ENCODE measurements at regions not wholly inside any gene's neighbourhood (a gene's known extent, or its start where the extent isn't known, plus 50 kb on each side); places are given as distances from the start of the nearest gene placed in this dataset.
A peak's percentile ranks its signal among the peaks of the same experiment; 100 is the strongest.
"Not testable (repeated sequence)": the region's sequence is repeated elsewhere in the genome, so short reads cannot be mapped to it uniquely, and the experiment has no call there.

DNA sequence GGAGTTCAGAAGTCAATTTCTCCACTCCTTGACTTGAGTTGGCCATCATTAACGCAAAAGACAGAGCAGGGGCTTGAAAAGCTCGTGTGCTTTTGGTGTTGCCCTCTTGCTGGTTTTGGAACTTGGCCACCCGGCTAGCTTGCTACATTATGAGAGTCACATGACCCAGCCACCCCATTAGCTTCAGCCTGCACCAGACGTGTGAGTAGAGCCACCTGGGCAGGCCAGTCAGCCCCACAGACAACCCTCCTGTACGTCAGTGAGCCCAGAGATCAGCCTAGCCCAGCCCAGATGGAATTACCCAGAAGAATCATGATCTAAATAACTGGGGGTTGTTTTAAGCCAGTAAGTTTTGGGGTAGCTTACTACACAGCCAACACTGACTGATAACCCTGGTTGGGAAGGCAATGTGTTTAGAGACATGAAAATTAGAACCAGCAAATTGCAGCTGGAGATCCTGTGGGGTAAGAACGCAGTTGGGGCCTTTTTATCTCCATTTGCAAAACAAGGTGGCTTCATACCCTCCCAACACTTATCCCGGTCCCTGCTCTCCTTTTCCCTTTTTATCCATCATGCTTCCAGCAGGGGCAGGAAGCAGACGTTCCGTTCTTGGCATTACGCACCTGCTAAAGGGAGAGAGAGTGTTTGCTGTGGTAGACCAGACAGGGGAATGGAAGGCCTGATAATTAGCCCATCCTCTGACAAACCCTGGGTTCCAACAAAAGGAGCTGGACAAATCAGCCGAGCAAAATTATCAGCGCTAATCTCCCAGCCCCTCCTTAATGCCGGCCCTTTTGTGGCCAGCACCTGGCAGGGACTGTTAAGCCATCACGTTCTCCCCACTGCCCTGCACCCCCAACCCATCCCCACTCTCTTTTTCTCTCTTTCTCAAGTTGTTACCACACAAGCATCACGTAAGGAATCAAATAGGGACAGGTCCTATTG, 548.7 kb upstream of the CADM1 start:
- DNase-seq (ENCODE audit: low spot score) = peak; percentile 44
- in situ Hi-C loops (cut with HindIII; ENCODE audit: low sequenced_read_pairs) = no loop called here

DNA sequence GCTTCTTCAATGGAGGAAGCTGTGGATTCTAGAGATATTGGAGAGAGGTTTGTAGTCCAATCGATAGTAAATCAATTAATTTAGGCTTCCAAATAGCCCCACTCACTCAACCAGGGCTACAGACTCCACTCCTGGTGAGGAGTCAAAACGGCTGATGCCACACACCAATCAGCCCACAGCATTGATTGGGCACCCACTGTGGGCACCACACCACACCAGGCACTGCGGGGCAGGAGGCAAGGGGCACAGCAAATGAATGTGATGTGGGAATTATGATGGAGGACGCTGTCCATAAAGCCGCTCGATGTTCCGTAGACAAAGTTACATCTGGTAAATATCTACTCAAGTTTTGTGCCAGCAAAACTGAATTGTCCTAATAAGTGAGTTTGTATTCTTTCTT, 547.3 kb upstream of the CADM1 start:
- no peak for DNase-seq (ENCODE audit: low spot score)
- in situ Hi-C loops (cut with HindIII; ENCODE audit: low sequenced_read_pairs) = no loop called here

DNA sequence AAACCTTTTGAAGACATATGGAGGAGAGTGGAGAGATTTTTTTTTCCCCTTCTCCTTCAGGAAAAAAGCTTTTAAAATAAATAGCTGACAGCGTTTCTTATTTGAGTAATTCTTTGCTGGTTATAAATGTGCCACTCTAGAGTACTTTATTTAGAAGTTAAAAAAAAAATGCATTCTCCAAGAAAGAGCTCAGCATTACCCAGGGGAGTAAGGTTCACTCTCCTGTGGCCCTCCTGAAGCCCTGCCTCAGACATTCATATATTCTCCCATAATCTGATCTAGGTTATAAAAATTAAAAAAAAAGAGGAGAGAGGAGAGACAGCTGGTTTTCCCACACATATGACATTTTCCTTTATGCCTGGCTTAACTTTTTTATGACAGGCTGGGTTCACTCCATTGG, 545.2 kb upstream of the CADM1 start:
- DNase-seq (ENCODE audit: low spot score) = no peak
- in situ Hi-C loops (cut with HindIII; ENCODE audit: low sequenced_read_pairs) = no loop called here

DNA sequence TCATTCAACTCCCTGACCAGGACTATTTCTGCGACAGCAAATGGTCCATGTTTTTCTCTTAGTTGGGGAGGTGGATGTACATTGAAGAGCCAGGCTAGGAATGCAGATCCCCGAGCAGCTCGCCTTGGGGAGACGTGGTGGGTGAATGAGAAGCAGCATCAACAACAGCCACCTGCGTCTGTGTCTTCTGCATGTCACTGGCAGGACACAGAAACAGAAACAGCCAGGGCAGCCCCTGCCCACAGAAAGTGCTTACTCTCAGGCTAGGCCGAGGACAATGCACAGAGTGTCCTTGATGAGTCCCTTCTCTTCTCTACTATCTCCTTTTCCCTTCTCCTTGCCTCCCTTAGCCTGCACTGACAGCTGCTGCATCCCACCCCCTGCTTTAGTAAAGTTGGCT, 541.9 kb upstream of the CADM1 start:
- in situ Hi-C loops (cut with HindIII; ENCODE audit: low sequenced_read_pairs) = no loop called here

DNA sequence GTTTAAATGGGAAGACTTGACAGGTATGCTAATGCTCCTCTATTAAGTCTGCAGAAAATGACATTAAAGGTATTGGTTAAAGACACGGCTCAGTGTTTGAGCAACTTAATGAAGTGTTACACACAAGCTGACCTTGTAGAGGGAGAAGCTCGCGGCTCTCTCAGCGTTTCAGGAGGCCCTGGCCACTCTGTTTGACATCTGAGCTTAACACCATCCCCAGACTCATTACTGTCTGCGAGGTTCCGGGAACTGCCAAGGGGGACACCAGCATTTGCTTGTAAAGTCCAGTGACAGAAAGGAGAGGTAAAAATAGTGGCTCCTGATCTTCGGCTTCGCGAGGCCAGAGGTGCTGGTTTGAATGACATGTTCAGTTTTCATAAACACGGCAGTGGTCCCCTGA, 540.7 kb upstream of the CADM1 start:
- in situ Hi-C loops (cut with HindIII; ENCODE audit: low sequenced_read_pairs) = no loop called here
- no peak for DNase-seq (ENCODE audit: low spot score)

More for the DNA sequence above, 541.9 kb upstream of the CADM1 start:
- DNase-seq (ENCODE audit: low spot score) = no peak

DNA sequence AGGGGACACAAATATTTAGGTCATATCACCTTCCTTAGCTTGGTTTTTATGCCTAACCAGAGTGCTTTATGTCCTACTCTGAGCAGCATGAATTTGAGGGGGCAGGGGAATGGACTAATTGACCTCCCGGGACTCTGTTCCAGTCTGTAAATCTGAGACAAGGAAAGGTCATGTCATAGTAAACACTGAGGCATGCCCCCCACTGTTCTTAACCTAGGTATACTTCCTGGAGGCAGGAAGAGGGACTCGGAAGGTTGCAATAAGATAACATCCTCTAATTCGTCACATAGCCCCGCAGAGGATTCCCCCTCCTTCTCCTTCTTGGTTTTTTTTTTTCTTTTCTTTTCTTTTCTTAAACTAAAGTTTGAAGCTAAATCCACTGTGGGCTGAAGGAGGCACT, 540.3 kb upstream of the CADM1 start:
- no peak for DNase-seq (ENCODE audit: low spot score)
- in situ Hi-C loops (cut with HindIII; ENCODE audit: low sequenced_read_pairs) = no loop called here

DNA sequence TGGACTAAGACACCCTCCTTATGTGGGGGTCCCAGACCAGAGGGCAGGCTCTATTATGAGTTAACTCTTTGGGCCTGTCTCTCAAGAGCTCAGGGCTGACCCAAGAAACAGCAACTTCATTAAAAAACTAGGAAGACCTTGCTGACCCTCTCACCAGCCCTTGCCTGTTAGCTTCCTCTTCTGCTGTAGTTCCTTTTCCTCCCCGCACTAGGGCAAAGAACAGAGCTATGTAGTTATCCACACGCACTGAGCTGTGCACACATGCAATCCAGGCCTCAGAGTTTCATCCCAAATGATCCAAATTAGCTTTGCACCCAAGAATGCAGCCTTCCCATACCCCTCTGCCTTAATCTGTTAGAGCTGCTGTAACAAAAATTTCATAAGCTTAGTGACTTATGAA, 539.6 kb upstream of the CADM1 start:
- DNase-seq (ENCODE audit: low spot score) = no peak
- in situ Hi-C loops (cut with HindIII; ENCODE audit: low sequenced_read_pairs) = no loop called here

DNA sequence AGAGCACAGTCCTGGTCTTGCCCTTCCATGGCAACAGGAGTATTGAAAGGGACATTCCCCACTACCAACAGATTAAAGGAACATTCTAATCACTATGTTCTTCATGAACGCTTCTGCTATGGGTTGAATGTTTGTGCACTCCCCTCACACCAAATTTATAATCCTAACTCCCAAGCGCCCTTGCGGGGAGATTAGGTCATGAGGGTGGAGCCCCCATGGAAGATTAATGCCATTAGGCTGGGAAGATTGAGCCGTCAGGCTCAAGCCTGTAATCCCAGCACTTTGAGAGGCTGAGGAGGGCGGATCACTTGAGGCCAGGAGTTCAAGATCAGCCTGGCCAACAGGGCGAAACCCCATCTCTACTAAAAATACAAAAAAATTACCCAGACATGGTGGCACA, 538.8 kb upstream of the CADM1 start:
- DNase-seq (ENCODE audit: low spot score); in situ Hi-C loops (cut with HindIII; ENCODE audit: low sequenced_read_pairs): not testable (repeated sequence)

DNA sequence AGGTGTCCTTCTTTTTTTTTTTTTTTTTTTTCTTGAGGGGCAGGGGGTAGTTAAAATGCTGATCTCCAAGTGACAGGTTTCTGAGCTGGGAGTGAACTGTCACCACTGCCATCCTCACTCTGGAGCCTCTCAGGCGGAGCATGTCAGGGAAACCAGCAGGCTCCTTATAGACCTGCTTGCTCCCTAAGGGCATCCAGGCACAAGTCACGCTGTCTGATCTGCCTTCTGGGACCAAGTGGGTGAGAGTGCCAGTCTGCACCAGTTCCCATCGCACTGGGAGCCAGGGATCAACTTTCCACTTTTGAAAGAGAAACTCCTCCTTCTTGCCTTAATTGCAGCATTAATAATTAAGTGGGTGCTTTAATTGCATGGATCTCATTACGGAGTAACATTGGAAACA, 537.9 kb upstream of the CADM1 start:
- no peak for DNase-seq (ENCODE audit: low spot score)
- in situ Hi-C loops (cut with HindIII; ENCODE audit: low sequenced_read_pairs) = no loop called here

DNA sequence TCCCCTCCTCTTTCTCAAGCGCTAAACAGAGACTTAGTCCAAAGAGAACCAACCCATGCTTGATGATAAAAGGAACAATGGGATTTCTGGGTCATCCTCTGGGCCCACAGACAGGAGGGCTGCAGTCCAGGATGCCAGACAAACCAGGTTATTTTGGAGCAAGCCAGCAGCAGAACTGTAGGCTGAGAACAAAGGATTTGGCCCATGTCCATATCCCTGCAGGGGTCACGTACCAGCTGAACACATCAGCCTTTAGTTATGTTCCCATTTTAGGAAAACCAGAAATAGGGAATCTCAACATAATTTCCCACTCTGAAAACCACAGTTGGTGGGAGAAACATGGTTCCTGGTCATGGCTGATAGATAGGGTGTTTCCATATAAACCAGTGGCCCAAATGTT, 533.6 kb upstream of the CADM1 start:
- DNase-seq (ENCODE audit: low spot score) = no peak
- in situ Hi-C loops (cut with HindIII; ENCODE audit: low sequenced_read_pairs) = no loop called here

DNA sequence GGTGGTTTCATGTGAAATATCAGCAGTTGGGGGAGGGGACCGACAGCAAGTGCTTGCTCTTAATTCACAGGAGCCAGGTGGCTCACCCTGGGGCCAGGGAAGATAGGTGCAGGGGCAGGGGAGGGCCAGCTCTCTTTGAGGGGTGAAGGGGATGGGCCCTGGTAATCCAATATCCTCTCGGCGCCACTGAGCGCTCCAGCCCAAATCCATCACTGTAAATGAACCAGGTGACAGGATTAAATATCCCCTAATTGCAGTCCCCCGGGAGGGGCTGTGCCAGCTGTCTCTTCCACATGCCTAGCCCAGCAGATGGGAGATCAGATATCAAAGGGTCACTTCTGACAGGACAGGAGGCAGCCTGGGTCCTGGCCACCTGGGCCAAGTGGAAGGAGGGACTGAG, 531.8 kb upstream of the CADM1 start:
- in situ Hi-C loops (cut with HindIII; ENCODE audit: low sequenced_read_pairs) = no loop called here
- DNase-seq (ENCODE audit: low spot score) = no peak

DNA sequence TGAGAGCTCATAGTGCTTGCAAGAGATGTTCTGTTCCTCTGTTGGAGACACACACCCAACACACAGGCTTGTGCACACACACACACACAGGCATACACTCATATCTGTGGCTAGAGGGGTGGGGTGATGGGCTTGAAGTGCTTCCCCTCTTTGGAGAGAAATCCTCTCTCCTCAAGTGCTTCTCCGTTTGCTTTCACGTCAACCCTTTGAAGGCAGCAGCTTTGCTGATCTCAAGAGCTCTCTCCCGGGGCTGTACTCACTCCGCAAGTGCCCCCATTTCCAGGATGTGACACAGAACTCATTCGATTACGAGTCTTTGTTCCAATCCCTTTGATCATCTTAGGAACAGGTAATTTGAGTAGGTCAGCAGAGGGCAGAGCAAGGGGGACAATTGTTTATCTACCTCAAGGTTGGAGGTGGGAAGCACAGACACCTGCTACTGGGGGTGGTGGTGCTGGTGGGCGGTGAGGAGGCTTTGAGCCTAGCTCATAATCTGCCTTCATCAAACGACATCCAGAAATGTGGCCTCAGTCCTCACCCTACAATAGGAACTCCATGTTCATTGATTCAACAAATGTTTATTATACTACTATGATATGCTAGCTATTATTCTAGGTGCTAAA, 529.8 kb upstream of the CADM1 start:
- no peak for DNase-seq (ENCODE audit: low spot score)
- in situ Hi-C loops (cut with HindIII; ENCODE audit: low sequenced_read_pairs) = no loop called here

DNA sequence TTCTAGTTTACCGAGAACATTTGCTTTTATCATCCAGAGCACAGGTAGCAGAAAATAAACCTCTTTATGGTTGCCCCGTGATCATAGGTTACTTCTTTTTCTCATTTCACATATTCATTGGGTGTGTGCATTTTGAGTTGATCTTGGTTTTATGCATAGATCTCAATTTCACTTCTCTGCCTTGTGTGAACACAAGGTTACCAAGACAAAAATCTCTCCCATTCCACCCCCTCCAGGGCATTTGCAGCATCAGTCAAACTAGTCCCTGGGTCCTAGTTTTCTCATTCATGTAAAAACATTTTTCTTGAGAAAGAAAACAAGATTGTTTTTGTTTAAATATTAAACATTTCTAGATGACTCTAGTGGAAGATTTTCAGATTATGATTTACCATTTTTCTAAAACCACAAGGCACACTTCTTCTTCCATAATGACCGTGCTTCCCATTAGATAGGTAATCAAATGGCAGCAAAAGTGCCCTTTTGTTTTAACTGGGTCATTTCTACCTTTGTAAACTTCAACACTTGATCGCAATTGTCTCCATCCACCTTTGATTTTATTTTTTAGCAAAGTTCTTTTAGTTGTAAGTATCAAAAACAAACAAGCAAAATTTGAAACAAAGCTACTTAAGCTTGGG, 526.6 kb upstream of the CADM1 start:
- in situ Hi-C loops (cut with HindIII; ENCODE audit: low sequenced_read_pairs) = no loop called here
- no peak for DNase-seq (ENCODE audit: low spot score)

DNA sequence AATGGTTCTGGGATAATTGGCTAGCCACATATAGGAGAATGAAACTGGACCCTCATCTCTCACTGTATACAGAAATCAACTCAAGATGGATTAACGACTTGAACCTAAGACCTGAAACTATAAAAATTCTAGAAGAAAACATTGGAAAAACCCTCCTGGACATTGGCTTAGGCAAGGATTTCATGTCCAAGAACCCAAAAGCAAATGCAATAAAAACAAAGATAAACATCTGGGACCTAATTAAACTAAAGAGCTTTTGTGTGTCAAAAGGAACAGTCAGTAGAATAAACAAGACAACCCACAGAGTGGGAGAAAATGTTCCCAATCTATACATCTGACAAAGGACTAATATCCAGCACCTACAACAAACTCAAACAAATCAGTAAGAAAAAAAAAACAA, 524.3 kb upstream of the CADM1 start:
- DNase-seq (ENCODE audit: low spot score); in situ Hi-C loops (cut with HindIII; ENCODE audit: low sequenced_read_pairs): not testable (repeated sequence)

DNA sequence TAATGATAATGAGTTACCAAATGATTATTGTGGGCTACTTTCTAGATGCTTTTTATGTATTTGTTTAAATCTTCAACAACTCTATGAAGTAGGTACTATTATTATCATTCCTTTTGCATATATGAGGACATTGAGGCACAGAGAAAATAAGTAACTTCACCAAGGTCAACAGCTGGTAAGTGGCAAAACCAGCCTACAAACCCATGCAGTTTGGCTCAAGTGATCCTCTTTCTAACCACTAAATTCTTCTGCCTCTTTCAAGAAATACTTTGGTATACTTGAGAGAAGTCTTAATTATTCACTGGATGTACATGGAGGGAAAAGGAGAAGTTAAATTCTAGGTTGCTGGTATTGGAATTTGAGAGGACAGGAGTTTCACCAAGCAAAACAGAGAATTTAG, 495.2 kb upstream of the CADM1 start:
- in situ Hi-C loops (cut with HindIII; ENCODE audit: low sequenced_read_pairs) = no loop called here
- DNase-seq (ENCODE audit: low spot score) = no peak

DNA sequence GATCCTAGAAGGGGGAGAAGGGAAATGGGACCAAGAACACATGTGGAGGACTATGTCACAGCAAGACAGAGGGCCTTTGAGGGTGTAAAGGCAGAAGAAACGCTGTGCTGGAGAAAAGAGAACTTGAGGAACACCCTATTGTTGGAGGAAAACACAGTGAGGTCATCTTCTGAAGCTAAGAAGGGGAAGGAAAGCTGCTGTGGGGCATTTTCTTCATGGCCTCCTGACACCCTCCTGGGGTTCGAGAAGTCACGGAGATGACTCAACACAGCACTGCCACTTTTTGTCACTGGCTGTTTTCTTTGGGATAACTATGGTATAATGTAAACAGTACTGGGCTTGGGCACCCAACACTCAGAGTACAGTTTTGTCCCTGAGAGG, 492.6 kb upstream of the CADM1 start:
- no peak for DNase-seq (ENCODE audit: low spot score)
- in situ Hi-C loops (cut with HindIII; ENCODE audit: low sequenced_read_pairs) = no loop called here

DNA sequence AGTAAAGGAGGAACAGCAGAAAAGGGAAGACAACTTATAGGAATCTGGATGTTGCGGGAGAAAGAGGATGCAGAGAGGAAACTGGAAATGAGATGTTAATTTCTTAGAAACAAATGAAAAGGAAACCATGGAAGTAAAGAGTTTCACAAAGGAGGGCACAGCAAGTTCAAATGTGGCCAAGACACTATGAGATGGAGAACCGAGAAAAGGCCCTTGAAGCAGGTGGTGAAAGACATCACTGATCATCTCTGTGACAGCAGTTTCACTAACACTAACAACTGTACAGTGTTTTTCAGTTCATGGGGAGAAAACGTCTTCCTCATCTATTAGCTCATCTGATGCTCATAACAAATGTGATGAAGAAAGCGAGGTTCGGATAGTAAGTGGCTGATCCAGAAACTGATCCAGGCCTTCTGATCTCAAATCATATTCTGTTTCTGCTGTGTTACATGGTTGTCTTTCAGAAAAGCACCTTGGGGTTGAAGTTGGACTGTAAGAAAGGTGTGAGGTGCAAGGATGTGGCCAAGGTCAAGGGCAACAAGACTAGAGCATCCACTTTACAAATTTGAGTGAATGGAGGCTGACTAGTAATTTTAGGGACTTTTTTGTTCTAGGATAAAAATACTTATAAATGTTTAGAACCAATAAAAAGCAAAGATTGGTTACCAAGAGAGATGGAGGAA, 492.1 kb upstream of the CADM1 start:
- in situ Hi-C loops (cut with HindIII; ENCODE audit: low sequenced_read_pairs) = no loop called here
- DNase-seq (ENCODE audit: low spot score) = no peak

DNA sequence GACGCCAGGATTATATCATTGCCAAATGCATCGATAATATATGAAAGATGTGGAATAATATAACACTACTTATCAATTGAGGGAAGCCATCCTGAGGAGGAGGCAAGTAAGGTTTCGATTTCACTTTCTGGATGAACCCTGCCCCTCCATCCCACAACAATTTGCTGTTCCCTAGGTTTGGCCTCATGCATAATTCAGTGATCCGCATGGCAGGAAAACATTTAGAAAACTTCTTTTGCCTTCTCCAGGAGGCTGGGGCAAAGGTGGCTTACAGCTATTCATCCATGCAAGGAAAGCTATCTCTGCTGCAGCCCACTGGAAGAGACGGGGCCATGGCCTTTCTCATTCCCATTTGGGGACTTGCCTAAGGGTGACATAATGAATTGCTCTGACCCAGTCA, 489.4 kb upstream of the CADM1 start:
- no peak for DNase-seq (ENCODE audit: low spot score)
- in situ Hi-C loops (cut with HindIII; ENCODE audit: low sequenced_read_pairs) = no loop called here

DNA sequence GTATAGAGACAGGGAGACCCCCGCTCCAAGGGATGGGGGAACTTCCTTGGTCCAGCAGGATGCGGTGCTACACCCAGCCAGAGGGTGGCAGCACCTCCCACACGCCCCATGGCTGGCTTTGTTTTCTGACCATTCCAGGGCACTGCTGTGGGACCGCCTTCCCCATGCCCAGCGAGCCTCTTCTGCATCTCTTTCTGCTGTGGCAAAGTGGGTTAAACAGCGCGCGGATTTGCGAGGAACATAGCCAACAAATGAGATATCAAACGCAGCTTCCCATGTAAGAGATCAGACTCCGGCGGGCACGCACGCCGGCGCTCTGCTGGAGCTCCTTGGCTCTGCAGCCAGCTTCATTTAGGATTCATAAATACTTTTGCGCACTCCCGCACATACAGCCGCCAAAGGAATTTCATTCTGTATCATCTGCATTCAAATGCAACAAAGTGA, 485.8 kb upstream of the CADM1 start:
- peak; percentile 61 for DNase-seq (ENCODE audit: low spot score)
- in situ Hi-C loops (cut with HindIII; ENCODE audit: low sequenced_read_pairs) = no loop called here

DNA sequence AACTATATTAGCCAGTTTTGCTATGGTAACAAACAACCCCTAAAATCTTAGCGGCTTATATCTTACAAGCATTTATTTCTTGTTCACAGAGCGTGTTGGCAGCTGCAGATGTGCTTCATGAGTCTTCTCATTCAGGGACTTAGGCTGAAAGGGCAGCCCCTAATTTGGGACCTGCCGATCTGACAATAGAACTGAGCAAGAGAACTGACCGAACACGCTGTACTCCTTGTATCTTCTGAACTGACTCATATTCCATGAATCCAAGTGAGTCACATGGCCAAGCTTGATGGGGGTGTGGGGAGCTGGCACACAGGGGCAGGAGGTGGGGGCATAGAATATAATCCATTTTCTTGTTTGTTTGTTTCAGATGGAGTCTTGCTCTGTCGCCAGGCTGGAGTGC, 481.7 kb upstream of the CADM1 start:
- DNase-seq (ENCODE audit: low spot score) = no peak
- in situ Hi-C loops (cut with HindIII; ENCODE audit: low sequenced_read_pairs) = no loop called here

All from G401 (cell line).